IMR-90 (cell line): ENCODE measurements at regions not wholly inside any gene's neighbourhood (a gene's known extent, or its start where the extent isn't known, plus 50 kb on each side); places are given as distances from the start of the nearest gene placed in this dataset.
A peak's percentile ranks its signal among the peaks of the same experiment; 100 is the strongest.

Experiments used
- ATAC-seq: fragments of 200-7000 bp; cut with Tn5 transposase; 2 replicates; pipeline ENCODE4 v1.9.1; 2020; ENCODE audit warnings: low read depth, mild to moderate bottlenecking, moderate library complexity
- BruUV-seq: library from RNA; stranded (reverse); fragments of 400-500 nt; replicated peaks from 2 replicates; lab custom pipeline; 2021; lab: Mats Ljungman, UMichigan
- CTCF ChIA-PET: fragments of 300-600 bp; formaldehyde crosslinking; extraction: SDS; loops from one replicate; lab custom pipeline; 2021; ENCODE audit warnings: antibody characterized with exemption; lab: Yijun Ruan, JAX
- POLR2A ChIA-PET: fragments of 300-600 bp; sonication (Branson Sonifier 250); formaldehyde crosslinking; loops from one replicate; lab custom pipeline; 2022; ENCODE audit warnings: antibody characterized with exemption; ENCODE audit not compliant: unreplicated experiment; lab: Charles Lee
- DNase-seq: peaks from one replicate; pipeline ENCODE4 v3.0.0; 2013
- H2AFZ ChIP-seq: replicated peaks from 2 replicates; pipeline ENCODE3; 2013; ENCODE audit warnings: low read length, mild to moderate bottlenecking; ENCODE audit not compliant: poor library complexity
- H2AK5ac ChIP-seq: 2 replicates; pipeline ENCODE4 v1.6.1; 2013; ENCODE audit warnings: low read depth, low read length, inconsistent platforms
- H2AK9ac ChIP-seq: replicated peaks from 2 replicates; pipeline ENCODE3; 2013; ENCODE audit warnings: mild to moderate bottlenecking, low read depth, low read length, moderate library complexity; ENCODE audit not compliant: poor library complexity
- H2BK120ac ChIP-seq: 2 replicates; pipeline ENCODE4 v1.6.1; 2013; ENCODE audit warnings: low read depth, low read length, inconsistent platforms
- H2BK15ac ChIP-seq: 3 replicates; pipeline ENCODE4 v1.6.1; 2013; ENCODE audit warnings: low read depth, low read length, inconsistent platforms
- H2BK20ac ChIP-seq: 2 replicates; pipeline ENCODE4 v1.6.1; 2013; ENCODE audit warnings: low read depth, mild to moderate bottlenecking, inconsistent platforms, low read length, moderate library complexity
- H2BK5ac ChIP-seq: 2 replicates; pipeline ENCODE4 v1.6.1; 2013; ENCODE audit warnings: mild to moderate bottlenecking, low read depth, low read length, inconsistent platforms; ENCODE audit not compliant: poor library complexity, severe bottlenecking
- H3K14ac ChIP-seq: replicated peaks from 2 replicates; pipeline ENCODE4 v1.6.1; 2013; ENCODE audit warnings: low read depth, low read length, inconsistent platforms
- H3K18ac ChIP-seq: 2 replicates; pipeline ENCODE4 v1.6.1; 2013; ENCODE audit warnings: low read depth, low read length, control low read depth
- H3K23ac ChIP-seq: 2 replicates; pipeline ENCODE4 v1.6.1; 2013; ENCODE audit warnings: low read depth, low read length, inconsistent platforms
- H3K27ac ChIP-seq: 2 replicates; pipeline ENCODE4 v1.5.1; 2013; ENCODE audit warnings: mild to moderate bottlenecking, control low read depth, low read length; ENCODE audit not compliant: insufficient read depth
- H3K27me3 ChIP-seq: 2 replicates; pipeline ENCODE4 v1.6.1; 2013; ENCODE audit warnings: low read length; ENCODE audit not compliant: control insufficient read depth, insufficient read depth
- H3K36me3 ChIP-seq: 2 replicates; pipeline ENCODE4 v1.6.1; 2013; ENCODE audit warnings: low read length, mixed read lengths; ENCODE audit not compliant: control insufficient read depth, insufficient read depth
- H3K4ac ChIP-seq: 2 replicates; pipeline ENCODE4 v1.6.1; 2013; ENCODE audit warnings: low read depth, low read length, inconsistent platforms
- H3K4me1 ChIP-seq: 2 replicates; pipeline ENCODE4 v1.6.1; 2013; ENCODE audit warnings: low read length, mixed read lengths; ENCODE audit not compliant: control insufficient read depth, insufficient read depth
- H3K4me2 ChIP-seq: 2 replicates; pipeline ENCODE4 v1.6.1; 2013; ENCODE audit warnings: low read depth, mild to moderate bottlenecking, control low read depth, low read length, moderate library complexity
- H3K4me3 ChIP-seq: 2 replicates; pipeline ENCODE4 v1.5.1; 2013; ENCODE audit warnings: low read depth, mild to moderate bottlenecking, control low read depth, low read length, moderate library complexity; ENCODE audit not compliant: insufficient read depth
- H3K56ac ChIP-seq: 2 replicates; pipeline ENCODE4 v1.6.1; 2013; ENCODE audit warnings: low read length, inconsistent platforms; ENCODE audit not compliant: insufficient read depth; ENCODE audit errors: extremely low read depth
- H3K79me1 ChIP-seq, 2 experiments: 2 replicates each; pipeline ENCODE4 v1.6.1; 2013; ENCODE audit warnings: low read length in 2 of 2, inconsistent platforms in 1 of 2, low read depth in 1 of 2
- H3K9ac ChIP-seq: 2 replicates; pipeline ENCODE4 v1.6.1; 2013; ENCODE audit warnings: low read depth, low read length, control low read depth
- H3K9me1 ChIP-seq: 2 replicates; pipeline ENCODE4 v1.6.1; 2013; ENCODE audit warnings: low read length, inconsistent platforms; ENCODE audit not compliant: insufficient read depth
- H3K9me3 ChIP-seq: 2 replicates; pipeline ENCODE4 v1.6.1; 2013; ENCODE audit warnings: low read length; ENCODE audit not compliant: control insufficient read depth, insufficient read depth
- H4K20me1 ChIP-seq: 2 replicates; pipeline ENCODE4 v1.6.1; 2013; ENCODE audit warnings: low read length, inconsistent platforms; ENCODE audit not compliant: insufficient read depth
- H4K5ac ChIP-seq: 2 replicates; pipeline ENCODE4 v1.6.1; 2013; ENCODE audit warnings: mild to moderate bottlenecking, low read depth, low read length, control low read depth
- H4K8ac ChIP-seq, 2 experiments: 2 replicates each; pipeline ENCODE4 v1.6.1; 2013; ENCODE audit warnings: low read depth in 2 of 2, low read length in 2 of 2, control low read depth in 1 of 2, inconsistent platforms in 1 of 2
- H4K91ac ChIP-seq: 2 replicates; pipeline ENCODE4 v1.6.1; 2013; ENCODE audit warnings: low read depth, low read length, inconsistent platforms; ENCODE audit not compliant: insufficient read depth
- BHLHE40 ChIP-seq: fragments of 150-350 bp; IDR thresholded peaks from 2 replicates; pipeline ENCODE4 v1.6.1; 2016; ENCODE audit warnings: mild to moderate bottlenecking, low read depth, low read length
- CEBPB ChIP-seq: IDR thresholded peaks from 2 replicates; pipeline ENCODE4 v1.6.1; 2012; ENCODE audit warnings: low read depth, low read length, improper control_type of control experiment
- CHD1 ChIP-seq: IDR thresholded peaks from 2 replicates; pipeline ENCODE4 v1.6.1; 2012; ENCODE audit warnings: low read depth, low read length, improper control_type of control experiment
- FOS ChIP-seq: fragments of 150-350 bp; IDR thresholded peaks from 2 replicates; pipeline ENCODE4 v1.6.1; 2016; ENCODE audit warnings: low read depth, low read length
- MAFK ChIP-seq: IDR thresholded peaks from 2 replicates; pipeline ENCODE4 v1.6.1; 2012; ENCODE audit warnings: low read depth, low read length, improper control_type of control experiment
- MAZ ChIP-seq: IDR thresholded peaks from 2 replicates; pipeline ENCODE4 v1.6.1; 2012; ENCODE audit warnings: low read depth, mild to moderate bottlenecking, low read length, improper control_type of control experiment, moderate library complexity, borderline replicate concordance
- MXI1 ChIP-seq: IDR thresholded peaks from 2 replicates; pipeline ENCODE4 v1.6.1; 2012; ENCODE audit warnings: low read depth, mild to moderate bottlenecking, low read length, moderate library complexity, borderline replicate concordance
- NFE2L2 ChIP-seq: fragments of 150-350 bp; IDR thresholded peaks from 2 replicates; pipeline ENCODE4 v1.6.1; 2016; ENCODE audit warnings: low read depth, mild to moderate bottlenecking, low read length
- POLR2A ChIP-seq: IDR thresholded peaks from 2 replicates; pipeline ENCODE4 v1.6.1; 2012; ENCODE audit warnings: mild to moderate bottlenecking, low read depth, low read length
- RAD21 ChIP-seq: IDR thresholded peaks from 2 replicates; pipeline ENCODE4 v1.6.1; 2012; ENCODE audit warnings: low read length, improper control_type of control experiment
- RCOR1 ChIP-seq: IDR thresholded peaks from 2 replicates; pipeline ENCODE4 v1.6.1; 2012; ENCODE audit warnings: mild to moderate bottlenecking, low read length, improper control_type of control experiment; ENCODE audit not compliant: insufficient replicate concordance
- RFX5 ChIP-seq: IDR thresholded peaks from 2 replicates; pipeline ENCODE4 v1.8.0; 2012; ENCODE audit warnings: low read depth, mild to moderate bottlenecking, low read length, moderate library complexity
- SMC3 ChIP-seq: fragments of 150-350 bp; IDR thresholded peaks from 2 replicates; pipeline ENCODE4 v1.6.1; 2016; ENCODE audit warnings: low read depth, mild to moderate bottlenecking, antibody characterized with exemption, low read length, moderate library complexity
- dilution Hi-C: fragments of 300-500 bp; cut with HindIII; formaldehyde crosslinking; loops from one replicate; pipeline ENCODE4 v1.14.3; 2018; ENCODE audit warnings: low sequenced_read_pairs; ENCODE audit not compliant: unreplicated experiment
- in situ Hi-C: fragments of 300-500 bp; cut with MboI; formaldehyde crosslinking; loops from 3 replicates; pipeline ENCODE4 v1.14.3; 2019; ENCODE audit warnings: low sequenced_read_pairs, inconsistent platforms, mixed read lengths
- intact Hi-C: fragments of 100-400 bp; cut with micrococcal nuclease; formaldehyde crosslinking; loops from 2 replicates; pipeline ENCODE4 v1.10.0; 2022
- TF ChIP-seq, protein P1 (sequence below): conservative IDR thresholded peaks from 2 replicates; pipeline ENCODE4 v1.5.1; 2012; ENCODE audit warnings: mild to moderate bottlenecking, low read depth, low read length, improper control_type of control experiment
- TF ChIP-seq, protein P2 (sequence below): fragments of 150-350 bp; IDR thresholded peaks from 2 replicates; pipeline ENCODE4 v1.6.1; 2016; ENCODE audit warnings: low read depth, mild to moderate bottlenecking, low read length, moderate library complexity, borderline replicate concordance
- TF ChIP-seq, protein P3 (sequence below): fragments of 150-350 bp; IDR thresholded peaks from 2 replicates; pipeline ENCODE4 v1.6.1; 2017; ENCODE audit warnings: mild to moderate bottlenecking, antibody characterized with exemption, low read length, low read depth

DNA sequence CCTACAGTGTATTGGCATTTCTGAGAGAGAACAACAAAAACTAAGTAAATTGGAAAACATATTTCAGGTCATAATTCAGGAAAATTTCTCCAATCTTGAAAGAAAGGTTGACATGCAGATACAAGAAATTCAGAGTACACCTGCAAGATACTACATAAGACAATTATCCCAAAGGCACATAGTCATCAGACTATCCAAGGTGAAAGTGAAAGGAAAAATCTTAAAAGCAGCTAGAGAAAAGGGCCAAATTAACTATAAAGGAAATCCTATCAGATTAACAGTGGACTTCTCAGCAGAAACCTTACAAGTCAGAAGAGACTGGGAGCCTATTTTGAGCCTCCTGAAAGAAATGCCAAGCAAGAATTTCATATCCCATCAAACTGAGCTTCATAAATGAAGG lies 449.0 kb upstream of the MMADHC start:
- no peaks in the 10 kb centered on the region for H3K27me3 ChIP-seq
- no peak overlapping the region for H3K4ac ChIP-seq
- dilution Hi-C loops (no loop called here), intact Hi-C loops (no loop called here), in situ Hi-C loops (no loop called here)
- ATAC-seq (peak; percentile 29; the same call in 1 of the 2 replicates), DNase-seq (no peak)
- no peak overlapping the region for H2AK9ac ChIP-seq
- H2AFZ ChIP-seq: no peak overlapping the region
- no peak overlapping the region for H4K91ac ChIP-seq
- H2AK5ac ChIP-seq: no peak overlapping the region
- no peaks in the 10 kb centered on the region for H3K79me1 ChIP-seq
- peak overlapping the region in 1 of 2 experiments; percentile 6; a peak in 1 of 4 replicates for H4K8ac ChIP-seq
- H3K23ac ChIP-seq: no peak overlapping the region
- no peaks in the 10 kb centered on the region for H3K36me3 ChIP-seq
- H3K9me3 ChIP-seq: no peaks in the 10 kb centered on the region
- no peak overlapping the region for H3K9ac ChIP-seq
- H4K20me1 ChIP-seq: no peaks in the 10 kb centered on the region
- TF ChIP-seq BHLHE40 (no peak), MXI1 (no peak), CEBPB (no peak), MAFK (no peak), RFX5 (no peak), SMC3 (no peak), FOS (no peak), NFE2L2 (no peak), RAD21 (no peak), RCOR1 (no peak), POLR2A (no peak), MAZ (no peak), CHD1 (no peak)
- TF ChIP-seq, protein P1, sequence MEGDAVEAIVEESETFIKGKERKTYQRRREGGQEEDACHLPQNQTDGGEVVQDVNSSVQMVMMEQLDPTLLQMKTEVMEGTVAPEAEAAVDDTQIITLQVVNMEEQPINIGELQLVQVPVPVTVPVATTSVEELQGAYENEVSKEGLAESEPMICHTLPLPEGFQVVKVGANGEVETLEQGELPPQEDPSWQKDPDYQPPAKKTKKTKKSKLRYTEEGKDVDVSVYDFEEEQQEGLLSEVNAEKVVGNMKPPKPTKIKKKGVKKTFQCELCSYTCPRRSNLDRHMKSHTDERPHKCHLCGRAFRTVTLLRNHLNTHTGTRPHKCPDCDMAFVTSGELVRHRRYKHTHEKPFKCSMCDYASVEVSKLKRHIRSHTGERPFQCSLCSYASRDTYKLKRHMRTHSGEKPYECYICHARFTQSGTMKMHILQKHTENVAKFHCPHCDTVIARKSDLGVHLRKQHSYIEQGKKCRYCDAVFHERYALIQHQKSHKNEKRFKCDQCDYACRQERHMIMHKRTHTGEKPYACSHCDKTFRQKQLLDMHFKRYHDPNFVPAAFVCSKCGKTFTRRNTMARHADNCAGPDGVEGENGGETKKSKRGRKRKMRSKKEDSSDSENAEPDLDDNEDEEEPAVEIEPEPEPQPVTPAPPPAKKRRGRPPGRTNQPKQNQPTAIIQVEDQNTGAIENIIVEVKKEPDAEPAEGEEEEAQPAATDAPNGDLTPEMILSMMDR: no peak
- TF ChIP-seq, protein P2, sequence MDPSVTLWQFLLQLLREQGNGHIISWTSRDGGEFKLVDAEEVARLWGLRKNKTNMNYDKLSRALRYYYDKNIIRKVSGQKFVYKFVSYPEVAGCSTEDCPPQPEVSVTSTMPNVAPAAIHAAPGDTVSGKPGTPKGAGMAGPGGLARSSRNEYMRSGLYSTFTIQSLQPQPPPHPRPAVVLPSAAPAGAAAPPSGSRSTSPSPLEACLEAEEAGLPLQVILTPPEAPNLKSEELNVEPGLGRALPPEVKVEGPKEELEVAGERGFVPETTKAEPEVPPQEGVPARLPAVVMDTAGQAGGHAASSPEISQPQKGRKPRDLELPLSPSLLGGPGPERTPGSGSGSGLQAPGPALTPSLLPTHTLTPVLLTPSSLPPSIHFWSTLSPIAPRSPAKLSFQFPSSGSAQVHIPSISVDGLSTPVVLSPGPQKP: no peak
- TF ChIP-seq, protein P3, sequence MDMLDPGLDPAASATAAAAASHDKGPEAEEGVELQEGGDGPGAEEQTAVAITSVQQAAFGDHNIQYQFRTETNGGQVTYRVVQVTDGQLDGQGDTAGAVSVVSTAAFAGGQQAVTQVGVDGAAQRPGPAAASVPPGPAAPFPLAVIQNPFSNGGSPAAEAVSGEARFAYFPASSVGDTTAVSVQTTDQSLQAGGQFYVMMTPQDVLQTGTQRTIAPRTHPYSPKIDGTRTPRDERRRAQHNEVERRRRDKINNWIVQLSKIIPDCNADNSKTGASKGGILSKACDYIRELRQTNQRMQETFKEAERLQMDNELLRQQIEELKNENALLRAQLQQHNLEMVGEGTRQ: no peak
- H3K4me1 ChIP-seq: no peaks in the 10 kb centered on the region
- ChIA-PET POLR2A (no interaction called here), CTCF (interaction anchor here (0.6 to 0.9 kb wide), 3 partner anchors 194 to 1202 kb away, joined by 3 read pairs; no protein-coding TSS in a partner anchor)
- no TSS peak for BruUV-seq
- no peaks in the 10 kb centered on the region for H3K9me1 ChIP-seq
- no peak overlapping the region for H3K27ac ChIP-seq
- H3K14ac ChIP-seq: 0 out of 2 replicates have a peak overlapping the region, but pooled peaks have one; percentile 5
- H2BK5ac ChIP-seq: no peak overlapping the region
- peak overlapping the region; percentile 62; the same call in 1 of the 2 replicates for H3K4me2 ChIP-seq
- no peak overlapping the region for H3K4me3 ChIP-seq
- no peak overlapping the region for H2BK20ac ChIP-seq
- no peak overlapping the region for H3K18ac ChIP-seq
- no peak overlapping the region for H2BK120ac ChIP-seq
- no peak overlapping the region for H4K5ac ChIP-seq
- no peak overlapping the region for H2BK15ac ChIP-seq
- H3K56ac ChIP-seq: no peak overlapping the region
